ENCODE measurements at regions not wholly inside any gene's neighbourhood (a gene's known extent, or its start where the extent isn't known, plus 50 kb on each side); places are given as distances from the start of the nearest gene placed in this dataset.

DNA sequence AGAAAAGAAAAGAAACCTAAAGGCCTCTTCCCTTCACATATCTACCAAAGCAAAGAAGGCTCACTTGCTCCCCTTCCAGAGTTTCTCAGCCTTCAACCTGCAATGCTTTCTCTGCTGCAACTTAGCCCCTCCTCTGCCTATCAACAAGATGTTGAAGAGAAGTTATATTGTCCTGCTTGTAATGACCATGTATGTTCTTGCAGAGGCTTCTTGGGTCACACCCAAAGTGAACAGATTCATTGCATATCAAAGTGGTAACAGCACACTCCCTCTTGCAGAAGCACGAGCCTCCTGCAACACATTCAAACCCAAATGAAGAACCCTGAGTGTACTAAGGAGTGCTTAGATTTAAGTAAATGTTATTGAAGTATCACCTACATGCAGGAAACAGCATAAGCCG lies 494.3 kb downstream of the NTRK2 start:
- TF ChIP-seq, protein P1, sequence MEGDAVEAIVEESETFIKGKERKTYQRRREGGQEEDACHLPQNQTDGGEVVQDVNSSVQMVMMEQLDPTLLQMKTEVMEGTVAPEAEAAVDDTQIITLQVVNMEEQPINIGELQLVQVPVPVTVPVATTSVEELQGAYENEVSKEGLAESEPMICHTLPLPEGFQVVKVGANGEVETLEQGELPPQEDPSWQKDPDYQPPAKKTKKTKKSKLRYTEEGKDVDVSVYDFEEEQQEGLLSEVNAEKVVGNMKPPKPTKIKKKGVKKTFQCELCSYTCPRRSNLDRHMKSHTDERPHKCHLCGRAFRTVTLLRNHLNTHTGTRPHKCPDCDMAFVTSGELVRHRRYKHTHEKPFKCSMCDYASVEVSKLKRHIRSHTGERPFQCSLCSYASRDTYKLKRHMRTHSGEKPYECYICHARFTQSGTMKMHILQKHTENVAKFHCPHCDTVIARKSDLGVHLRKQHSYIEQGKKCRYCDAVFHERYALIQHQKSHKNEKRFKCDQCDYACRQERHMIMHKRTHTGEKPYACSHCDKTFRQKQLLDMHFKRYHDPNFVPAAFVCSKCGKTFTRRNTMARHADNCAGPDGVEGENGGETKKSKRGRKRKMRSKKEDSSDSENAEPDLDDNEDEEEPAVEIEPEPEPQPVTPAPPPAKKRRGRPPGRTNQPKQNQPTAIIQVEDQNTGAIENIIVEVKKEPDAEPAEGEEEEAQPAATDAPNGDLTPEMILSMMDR (IDR thresholded peaks at IDR 0.05) = no peak
- TF ChIP-seq, protein P2, sequence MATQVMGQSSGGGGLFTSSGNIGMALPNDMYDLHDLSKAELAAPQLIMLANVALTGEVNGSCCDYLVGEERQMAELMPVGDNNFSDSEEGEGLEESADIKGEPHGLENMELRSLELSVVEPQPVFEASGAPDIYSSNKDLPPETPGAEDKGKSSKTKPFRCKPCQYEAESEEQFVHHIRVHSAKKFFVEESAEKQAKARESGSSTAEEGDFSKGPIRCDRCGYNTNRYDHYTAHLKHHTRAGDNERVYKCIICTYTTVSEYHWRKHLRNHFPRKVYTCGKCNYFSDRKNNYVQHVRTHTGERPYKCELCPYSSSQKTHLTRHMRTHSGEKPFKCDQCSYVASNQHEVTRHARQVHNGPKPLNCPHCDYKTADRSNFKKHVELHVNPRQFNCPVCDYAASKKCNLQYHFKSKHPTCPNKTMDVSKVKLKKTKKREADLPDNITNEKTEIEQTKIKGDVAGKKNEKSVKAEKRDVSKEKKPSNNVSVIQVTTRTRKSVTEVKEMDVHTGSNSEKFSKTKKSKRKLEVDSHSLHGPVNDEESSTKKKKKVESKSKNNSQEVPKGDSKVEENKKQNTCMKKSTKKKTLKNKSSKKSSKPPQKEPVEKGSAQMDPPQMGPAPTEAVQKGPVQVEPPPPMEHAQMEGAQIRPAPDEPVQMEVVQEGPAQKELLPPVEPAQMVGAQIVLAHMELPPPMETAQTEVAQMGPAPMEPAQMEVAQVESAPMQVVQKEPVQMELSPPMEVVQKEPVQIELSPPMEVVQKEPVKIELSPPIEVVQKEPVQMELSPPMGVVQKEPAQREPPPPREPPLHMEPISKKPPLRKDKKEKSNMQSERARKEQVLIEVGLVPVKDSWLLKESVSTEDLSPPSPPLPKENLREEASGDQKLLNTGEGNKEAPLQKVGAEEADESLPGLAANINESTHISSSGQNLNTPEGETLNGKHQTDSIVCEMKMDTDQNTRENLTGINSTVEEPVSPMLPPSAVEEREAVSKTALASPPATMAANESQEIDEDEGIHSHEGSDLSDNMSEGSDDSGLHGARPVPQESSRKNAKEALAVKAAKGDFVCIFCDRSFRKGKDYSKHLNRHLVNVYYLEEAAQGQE (IDR thresholded peaks at IDR 0.05; ENCODE audit: insufficient read depth in 1 of 2, low read depth in 2 of 2, low read length in 1 of 2) = no peak
- TF ChIP-seq POLR2AphosphoS5 (IDR thresholded peaks at IDR 0.05; ENCODE audit: low read depth, low read length) (no peak), SIN3A (IDR thresholded peaks at IDR 0.05; ENCODE audit: borderline replicate concordance, insufficient read depth, low read depth, low read length) (no peak), TCF7L2 (IDR thresholded peaks at IDR 0.05; ENCODE audit: low read depth, low read length) (no peak)
- Histone ChIP-seq H3K36me3 (ENCODE audit: control insufficient read depth, insufficient read depth, low read length) (no peaks in the 10 kb centered on the region), H3K27me3 (ENCODE audit: control insufficient read depth, insufficient read depth, low read length) (no peaks in the 10 kb centered on the region), H3K27ac (ENCODE audit: low read length) (no peak overlapping the region), H3K4me3 (ENCODE audit: low read depth in 2 of 2, low read length in 2 of 2) (no peak overlapping the region), H3K9me3 (ENCODE audit: control insufficient read depth, insufficient read depth, low read depth, low read length) (no peaks in the 10 kb centered on the region), H3K4me1 (ENCODE audit: control insufficient read depth, insufficient read depth, low read length) (no peaks in the 10 kb centered on the region)
- ATAC-seq (no peak), DNase-seq (ENCODE audit: low read depth, low spot score) (no peak)
- BruUV-seq (replicated peaks) = no TSS peak
- intact Hi-C loops (cut with micrococcal nuclease; ENCODE audit: unreplicated experiment) = no loop called here
- ChIA-PET CTCF (no interaction called here), POLR2A (no interaction called here)
- in situ Hi-C loops (cut with HindIII; ENCODE audit: low pct_unique_long_range_greater_than_20kb, low sequenced_read_pairs) = no loop called here

DNA sequence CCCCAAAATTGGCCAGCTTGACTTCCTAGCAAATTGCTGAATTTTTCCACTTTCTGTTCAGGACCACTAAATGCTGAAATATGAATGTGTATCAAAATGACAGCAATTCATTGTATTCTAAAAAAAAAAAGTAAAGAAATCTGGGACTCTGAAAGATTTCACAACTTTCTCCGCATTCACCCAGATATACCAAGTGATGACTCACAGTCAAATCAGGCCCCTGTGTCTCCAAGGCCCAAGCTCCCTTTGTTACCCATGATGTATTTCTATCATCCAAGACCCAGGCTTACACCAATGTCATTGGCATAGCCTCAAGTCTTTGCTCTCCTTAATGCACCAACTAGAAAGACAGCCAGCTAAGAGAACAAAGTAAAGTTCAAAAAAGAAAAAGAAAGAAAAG lies 493.9 kb downstream of the NTRK2 start:
- no peak for DNase-seq (ENCODE audit: low read depth, low spot score)

More for the DNA sequence above, 493.9 kb downstream of the NTRK2 start:
- Histone ChIP-seq H3K27me3 (ENCODE audit: control insufficient read depth, insufficient read depth, low read length) (no peaks in the 10 kb centered on the region), H3K4me1 (ENCODE audit: control insufficient read depth, insufficient read depth, low read length) (no peaks in the 10 kb centered on the region), H3K36me3 (ENCODE audit: control insufficient read depth, insufficient read depth, low read length) (no peaks in the 10 kb centered on the region), H3K4me3 (ENCODE audit: low read depth in 2 of 2, low read length in 2 of 2) (no peak overlapping the region), H3K27ac (ENCODE audit: low read length) (no peak overlapping the region), H3K9me3 (ENCODE audit: control insufficient read depth, insufficient read depth, low read depth, low read length) (no peaks in the 10 kb centered on the region)
- ATAC-seq = no peak
- POLR2A ChIA-PET = no interaction called here
- TF ChIP-seq, protein P2 (IDR thresholded peaks at IDR 0.05; ENCODE audit: insufficient read depth in 1 of 2, low read depth in 2 of 2, low read length in 1 of 2) = no peak
- TF ChIP-seq TCF7L2 (IDR thresholded peaks at IDR 0.05; ENCODE audit: low read depth, low read length) (no peak), SIN3A (IDR thresholded peaks at IDR 0.05; ENCODE audit: borderline replicate concordance, insufficient read depth, low read depth, low read length) (no peak), POLR2AphosphoS5 (IDR thresholded peaks at IDR 0.05; ENCODE audit: low read depth, low read length) (no peak)
- TF ChIP-seq, protein P1 (IDR thresholded peaks at IDR 0.05) = no peak
- in situ Hi-C loops (cut with HindIII; ENCODE audit: low pct_unique_long_range_greater_than_20kb, low sequenced_read_pairs) = no loop called here
- BruUV-seq (replicated peaks) = no TSS peak
- CTCF ChIA-PET = no interaction called here
- intact Hi-C loops (cut with micrococcal nuclease; ENCODE audit: unreplicated experiment) = no loop called here
